ENCODE measurements at regions not wholly inside any gene's neighbourhood (a gene's known extent, or its start where the extent isn't known, plus 50 kb on each side); places are given as distances from the start of the nearest gene placed in this dataset.

DNA sequence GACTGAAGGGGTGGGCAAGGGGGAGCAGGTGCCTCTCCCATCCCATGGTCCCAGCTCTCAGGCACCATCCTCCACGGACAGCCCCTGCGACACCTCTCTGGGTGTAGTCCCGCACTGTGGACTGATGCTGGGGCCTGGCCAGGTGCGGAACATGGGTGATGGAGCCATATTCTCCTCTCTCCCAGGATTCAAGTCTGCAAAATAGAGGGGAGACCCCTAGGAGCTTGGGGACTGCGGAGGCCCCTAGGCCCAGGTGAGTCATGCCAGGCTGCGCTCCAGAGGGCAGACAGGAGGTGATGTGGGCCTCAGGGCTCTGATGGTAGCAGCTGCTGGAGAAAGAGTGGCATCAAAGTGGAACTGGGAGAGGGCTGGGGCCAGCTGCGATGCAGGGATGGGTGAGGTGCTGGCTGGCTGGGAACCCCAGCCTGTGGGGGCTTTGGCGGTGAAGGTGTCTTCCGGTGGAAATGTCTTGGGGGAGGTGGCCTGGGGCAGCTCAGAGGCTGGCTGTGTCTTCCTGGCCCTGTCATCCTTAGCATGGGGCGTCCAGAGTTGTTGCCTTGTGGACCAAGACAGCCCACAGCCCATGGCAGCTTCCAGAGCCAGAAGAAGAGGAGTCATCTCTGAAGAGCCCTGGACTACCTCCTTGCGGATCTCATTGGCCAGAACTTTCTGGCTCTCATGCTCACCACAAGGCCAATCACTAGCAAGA is 149.1 kb downstream of the KIF26A start:
- H3K9me3 ChIP-seq (ENCODE audit: control insufficient read depth, low read length): no peaks in the 10 kb centered on the region
- no peak overlapping the region for H3K9ac ChIP-seq (ENCODE audit: low read length)
- H3K36me3 ChIP-seq (ENCODE audit: control insufficient read depth, insufficient read depth, low read length, severe bottlenecking): no peaks in the 10 kb centered on the region
- H3K27me3 ChIP-seq (replicated peaks; ENCODE audit: control insufficient read depth, insufficient read depth, low read length): no peaks in the 10 kb centered on the region
- no peak for DNase-seq (ENCODE audit: low read depth)
- H3K4me1 ChIP-seq (ENCODE audit: control insufficient read depth, insufficient read depth, low read length): no peaks in the 10 kb centered on the region
- H3K4me3 ChIP-seq (ENCODE audit: low read length): no peak overlapping the region

DNA sequence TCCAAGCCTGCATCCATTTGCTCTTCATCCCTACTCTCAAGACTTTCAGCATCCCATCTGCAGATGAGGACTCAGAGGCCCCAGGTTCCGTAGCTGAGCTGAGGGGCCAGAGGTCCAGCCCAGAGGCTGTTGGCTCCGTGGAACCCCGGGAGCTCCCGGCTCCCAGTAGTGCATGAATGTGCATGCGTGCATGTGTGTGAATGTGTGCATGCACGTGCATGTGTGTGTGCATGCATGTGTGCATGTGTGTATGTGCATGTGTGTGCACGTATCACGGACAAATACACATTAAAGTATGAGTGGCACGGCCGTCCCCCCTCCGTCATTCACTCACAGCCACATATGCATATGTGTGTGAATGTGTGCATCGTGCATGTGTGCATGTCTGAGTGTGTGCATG is 149.9 kb downstream of the KIF26A start:
- Histone ChIP-seq H3K9me3 (ENCODE audit: control insufficient read depth, low read length) (no peaks in the 10 kb centered on the region), H3K4me1 (ENCODE audit: control insufficient read depth, insufficient read depth, low read length) (no peaks in the 10 kb centered on the region), H3K27me3 (replicated peaks; ENCODE audit: control insufficient read depth, insufficient read depth, low read length) (no peaks in the 10 kb centered on the region), H3K36me3 (ENCODE audit: control insufficient read depth, insufficient read depth, low read length, severe bottlenecking) (no peaks in the 10 kb centered on the region), H3K4me3 (ENCODE audit: low read length) (no peak overlapping the region), H3K9ac (ENCODE audit: low read length) (no peak overlapping the region)
- no peak for DNase-seq (ENCODE audit: low read depth)

DNA sequence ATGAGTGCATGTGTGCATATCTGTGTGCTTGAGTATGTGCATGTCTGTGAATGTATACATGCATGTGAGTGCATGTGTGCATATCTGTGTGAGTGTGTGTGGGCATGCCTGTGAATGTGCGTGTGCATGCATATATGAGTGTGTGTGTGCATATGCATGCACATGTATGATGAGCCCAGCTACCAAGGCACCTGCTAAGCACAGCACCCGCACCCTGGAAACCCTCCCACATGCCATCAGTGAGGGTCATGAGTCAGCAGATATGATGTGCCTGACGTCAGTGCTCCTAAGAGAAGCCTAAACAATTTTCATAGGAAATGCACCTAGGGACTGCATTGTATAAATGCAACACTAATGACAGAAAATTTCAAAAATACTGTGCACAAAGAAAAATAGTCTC is 151.1 kb downstream of the KIF26A start:
- Histone ChIP-seq H3K36me3 (ENCODE audit: control insufficient read depth, insufficient read depth, low read length, severe bottlenecking) (no peaks in the 10 kb centered on the region), H3K9me3 (ENCODE audit: control insufficient read depth, low read length) (no peaks in the 10 kb centered on the region), H3K9ac (ENCODE audit: low read length) (no peak overlapping the region), H3K27me3 (replicated peaks; ENCODE audit: control insufficient read depth, insufficient read depth, low read length) (peaks cover 12% of the 10 kb centered on the region), H3K4me1 (ENCODE audit: control insufficient read depth, insufficient read depth, low read length) (no peaks in the 10 kb centered on the region), H3K4me3 (ENCODE audit: low read length) (no peak overlapping the region)
- DNase-seq (ENCODE audit: low read depth): no peak

DNA sequence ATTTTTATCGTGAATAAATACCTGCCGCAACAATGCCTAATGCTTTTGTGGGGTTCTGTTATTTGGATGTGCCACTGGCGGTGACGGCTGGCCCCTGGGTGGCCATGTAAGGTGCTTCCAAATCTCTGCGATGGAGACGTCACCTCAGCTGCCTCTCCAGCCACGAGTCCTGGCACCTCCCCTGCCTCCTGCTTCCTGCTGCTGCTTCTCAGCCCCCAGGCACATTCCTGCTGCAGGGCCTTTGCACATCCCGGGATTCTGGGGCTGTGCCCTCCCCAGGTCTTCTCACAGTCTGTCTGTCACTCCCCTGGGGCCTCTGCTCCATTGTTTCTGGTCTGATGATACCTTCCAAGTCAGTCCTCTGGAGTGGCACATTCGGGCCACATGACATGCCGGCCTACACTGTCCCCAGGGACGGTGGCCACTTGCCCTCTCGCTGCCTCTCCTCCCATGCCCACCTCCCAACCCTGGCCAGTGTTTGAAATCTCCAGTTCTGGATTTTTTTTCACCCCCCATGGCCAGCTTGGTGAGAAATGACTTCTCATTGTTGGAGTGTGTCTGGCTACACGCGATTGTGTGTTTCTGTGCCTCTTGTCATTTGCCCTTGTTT is 151.8 kb downstream of the KIF26A start:
- DNase-seq (ENCODE audit: low read depth): no peak
- no peaks in the 10 kb centered on the region for H3K36me3 ChIP-seq (ENCODE audit: control insufficient read depth, insufficient read depth, low read length, severe bottlenecking)
- H3K4me3 ChIP-seq (ENCODE audit: low read length): no peak overlapping the region
- no peaks in the 10 kb centered on the region for H3K4me1 ChIP-seq (ENCODE audit: control insufficient read depth, insufficient read depth, low read length)
- H3K27me3 ChIP-seq (replicated peaks; ENCODE audit: control insufficient read depth, insufficient read depth, low read length): peaks cover 17% of the 10 kb centered on the region
- H3K9ac ChIP-seq (ENCODE audit: low read length): no peak overlapping the region
- no peaks in the 10 kb centered on the region for H3K9me3 ChIP-seq (ENCODE audit: control insufficient read depth, low read length)

DNA sequence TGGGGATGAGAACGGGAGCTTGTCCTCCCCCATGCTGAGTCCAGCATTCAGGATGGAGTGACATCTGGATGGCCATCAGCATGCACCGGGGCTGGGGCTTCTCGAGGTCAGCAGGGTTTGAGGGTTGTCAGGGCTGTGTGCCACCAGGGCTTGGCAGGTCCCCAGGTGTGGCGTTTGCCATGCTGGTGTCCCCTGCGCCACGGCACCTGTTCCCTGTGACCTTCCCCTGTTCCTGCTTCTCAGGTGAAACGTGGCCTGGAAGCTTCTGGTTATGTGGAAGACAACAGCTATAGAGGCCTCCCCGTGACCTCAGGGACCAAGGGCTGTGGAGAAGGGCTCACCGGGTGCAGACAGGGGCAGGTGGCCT is 152.4 kb downstream of the KIF26A start:
- H3K4me1 ChIP-seq (ENCODE audit: control insufficient read depth, insufficient read depth, low read length): no peaks in the 10 kb centered on the region
- no peak for DNase-seq (ENCODE audit: low read depth)

DNA sequence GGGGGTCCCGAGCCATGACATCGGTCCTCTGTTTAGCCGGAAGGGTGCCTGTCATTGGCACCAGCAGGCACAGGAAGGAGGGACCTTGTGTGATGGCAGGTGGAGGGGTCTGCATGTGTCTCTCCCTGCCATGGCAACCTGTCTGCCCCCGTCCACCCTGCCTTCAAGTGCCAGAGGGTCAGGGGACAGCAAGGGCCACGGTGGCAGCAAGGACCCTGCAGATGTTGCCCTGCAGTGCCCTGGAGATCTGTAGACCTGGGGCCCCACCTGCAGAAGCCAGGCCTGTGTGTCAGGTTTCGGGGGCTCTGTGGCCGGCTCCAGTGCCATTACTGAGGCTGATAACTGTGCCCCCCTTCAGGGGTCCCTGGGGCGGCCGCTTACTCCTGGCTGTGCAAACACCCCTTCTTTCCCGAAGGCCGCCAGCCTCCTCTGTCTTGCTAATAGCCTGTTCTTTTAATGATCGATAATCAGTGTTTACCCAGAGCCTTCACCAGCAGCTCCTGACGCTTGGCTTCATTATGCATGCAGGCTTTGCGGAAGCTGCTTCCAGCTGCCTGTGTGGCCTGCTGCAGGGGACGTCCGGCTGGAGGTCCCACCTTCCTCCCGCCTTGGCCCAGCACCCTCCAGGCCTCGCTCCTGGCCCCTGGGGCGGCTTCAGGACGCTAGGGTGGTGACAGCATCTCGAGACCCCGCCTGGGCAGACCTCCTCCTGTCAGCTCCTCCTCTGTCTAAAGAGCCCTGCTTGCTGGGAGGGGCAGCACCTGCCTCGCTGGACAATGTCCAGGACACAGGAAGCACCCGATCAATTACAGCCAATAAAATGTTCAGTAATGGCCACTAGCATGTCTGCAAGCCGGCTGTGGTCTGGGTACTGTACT is 153.0 kb downstream of the KIF26A start:
- Histone ChIP-seq H3K9me3 (ENCODE audit: control insufficient read depth, low read length) (no peaks in the 10 kb centered on the region), H3K27me3 (replicated peaks; ENCODE audit: control insufficient read depth, insufficient read depth, low read length) (peaks cover 17% of the 10 kb centered on the region), H3K4me1 (ENCODE audit: control insufficient read depth, insufficient read depth, low read length) (no peaks in the 10 kb centered on the region), H3K9ac (ENCODE audit: low read length) (no peak overlapping the region), H3K4me3 (ENCODE audit: low read length) (no peak overlapping the region), H3K36me3 (ENCODE audit: control insufficient read depth, insufficient read depth, low read length, severe bottlenecking) (no peaks in the 10 kb centered on the region)
- DNase-seq (ENCODE audit: low read depth): no peak

More for the DNA sequence above, 152.4 kb downstream of the KIF26A start:
- Histone ChIP-seq H3K9me3 (ENCODE audit: control insufficient read depth, low read length) (no peaks in the 10 kb centered on the region), H3K36me3 (ENCODE audit: control insufficient read depth, insufficient read depth, low read length, severe bottlenecking) (no peaks in the 10 kb centered on the region), H3K27me3 (replicated peaks; ENCODE audit: control insufficient read depth, insufficient read depth, low read length) (peaks cover 17% of the 10 kb centered on the region), H3K9ac (ENCODE audit: low read length) (no peak overlapping the region), H3K4me3 (ENCODE audit: low read length) (no peak overlapping the region)

DNA sequence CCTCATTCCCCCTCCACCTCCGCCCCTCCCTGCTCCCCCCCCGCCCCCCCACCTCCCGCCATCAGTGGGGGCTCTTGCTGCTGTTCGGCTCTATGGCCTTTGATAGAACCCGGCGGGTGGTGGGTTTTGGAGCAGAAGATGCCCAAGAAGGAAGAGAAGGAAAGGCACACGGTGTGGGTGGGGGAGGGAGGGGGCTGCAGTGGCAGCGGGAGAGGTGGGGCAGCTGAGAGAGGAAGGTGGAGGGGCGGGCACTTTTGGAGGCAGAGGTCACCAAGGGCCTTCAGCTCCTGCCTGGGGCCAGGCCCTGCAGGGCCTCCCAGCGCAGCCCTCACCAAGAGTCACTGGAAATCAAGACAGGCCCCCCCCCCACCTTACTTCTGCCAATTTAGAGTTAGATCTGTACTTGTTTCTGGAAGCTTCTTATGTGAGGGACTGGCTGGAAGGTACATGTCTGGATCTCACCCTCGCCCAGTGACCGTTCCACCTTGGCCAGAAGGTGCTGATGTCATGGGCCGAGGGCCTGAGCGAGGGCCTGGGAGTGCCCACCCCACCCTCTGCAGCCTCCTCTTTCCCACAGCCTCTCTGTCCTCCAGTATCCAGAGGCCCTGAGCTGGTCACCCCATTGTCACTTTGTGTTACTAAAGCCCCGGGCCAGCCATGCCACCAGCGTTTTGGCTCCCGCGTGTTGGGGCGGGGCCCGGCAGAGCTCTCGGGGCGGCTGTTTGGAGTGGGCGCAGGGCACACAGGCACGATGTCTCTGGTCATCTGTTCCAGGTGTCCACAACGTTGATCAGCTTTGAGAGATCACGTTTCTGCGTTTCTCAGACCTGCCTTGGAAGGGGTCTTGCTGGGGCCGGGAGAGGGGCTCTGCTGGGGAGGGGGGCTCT is 153.9 kb downstream of the KIF26A start:
- no peak for DNase-seq (ENCODE audit: low read depth)
- no peaks in the 10 kb centered on the region for H3K9me3 ChIP-seq (ENCODE audit: control insufficient read depth, low read length)
- H3K4me1 ChIP-seq (ENCODE audit: control insufficient read depth, insufficient read depth, low read length): no peaks in the 10 kb centered on the region
- H3K36me3 ChIP-seq (ENCODE audit: control insufficient read depth, insufficient read depth, low read length, severe bottlenecking): no peaks in the 10 kb centered on the region
- no peak overlapping the region for H3K4me3 ChIP-seq (ENCODE audit: low read length)
- H3K27me3 ChIP-seq (replicated peaks; ENCODE audit: control insufficient read depth, insufficient read depth, low read length): peaks cover 17% of the 10 kb centered on the region
- no peak overlapping the region for H3K9ac ChIP-seq (ENCODE audit: low read length)

DNA sequence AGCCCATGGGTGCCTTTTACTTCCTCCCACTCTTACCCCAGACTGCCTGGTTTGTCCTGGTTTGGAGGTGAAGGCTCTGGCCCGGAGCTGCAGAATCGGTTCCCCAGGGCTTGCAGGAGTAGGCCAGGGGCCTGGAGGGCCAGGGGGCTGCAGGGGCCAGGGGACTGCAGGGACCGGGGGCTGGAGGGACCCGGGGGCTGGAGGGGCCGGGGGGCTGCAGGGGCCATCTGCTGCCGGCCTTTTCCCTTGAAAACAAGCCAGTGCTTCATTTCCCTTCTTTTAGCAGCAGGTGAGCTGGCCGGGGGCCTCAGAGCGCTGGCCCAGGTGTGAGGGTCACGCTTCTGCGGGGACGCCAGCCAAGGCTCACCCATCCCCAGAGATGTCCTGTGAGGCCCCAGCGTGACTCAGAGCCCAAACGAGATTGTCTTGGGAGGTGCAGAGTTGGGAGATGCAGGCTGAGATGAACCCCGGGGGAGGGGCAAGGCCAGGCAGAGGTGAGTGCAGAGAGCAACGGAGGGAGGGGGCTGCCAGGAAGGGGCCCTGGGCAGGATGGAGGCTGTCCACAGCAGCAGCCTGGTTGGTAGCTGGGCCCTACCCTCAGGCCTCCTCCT is 154.9 kb downstream of the KIF26A start:
- no peak overlapping the region for H3K4me3 ChIP-seq (ENCODE audit: low read length)
- no peaks in the 10 kb centered on the region for H3K4me1 ChIP-seq (ENCODE audit: control insufficient read depth, insufficient read depth, low read length)
- no peaks in the 10 kb centered on the region for H3K9me3 ChIP-seq (ENCODE audit: control insufficient read depth, low read length)
- H3K9ac ChIP-seq (ENCODE audit: low read length): no peak overlapping the region
- no peak for DNase-seq (ENCODE audit: low read depth)
- H3K27me3 ChIP-seq (replicated peaks; ENCODE audit: control insufficient read depth, insufficient read depth, low read length): peaks cover 21% of the 10 kb centered on the region
- H3K36me3 ChIP-seq (ENCODE audit: control insufficient read depth, insufficient read depth, low read length, severe bottlenecking): no peaks in the 10 kb centered on the region

DNA sequence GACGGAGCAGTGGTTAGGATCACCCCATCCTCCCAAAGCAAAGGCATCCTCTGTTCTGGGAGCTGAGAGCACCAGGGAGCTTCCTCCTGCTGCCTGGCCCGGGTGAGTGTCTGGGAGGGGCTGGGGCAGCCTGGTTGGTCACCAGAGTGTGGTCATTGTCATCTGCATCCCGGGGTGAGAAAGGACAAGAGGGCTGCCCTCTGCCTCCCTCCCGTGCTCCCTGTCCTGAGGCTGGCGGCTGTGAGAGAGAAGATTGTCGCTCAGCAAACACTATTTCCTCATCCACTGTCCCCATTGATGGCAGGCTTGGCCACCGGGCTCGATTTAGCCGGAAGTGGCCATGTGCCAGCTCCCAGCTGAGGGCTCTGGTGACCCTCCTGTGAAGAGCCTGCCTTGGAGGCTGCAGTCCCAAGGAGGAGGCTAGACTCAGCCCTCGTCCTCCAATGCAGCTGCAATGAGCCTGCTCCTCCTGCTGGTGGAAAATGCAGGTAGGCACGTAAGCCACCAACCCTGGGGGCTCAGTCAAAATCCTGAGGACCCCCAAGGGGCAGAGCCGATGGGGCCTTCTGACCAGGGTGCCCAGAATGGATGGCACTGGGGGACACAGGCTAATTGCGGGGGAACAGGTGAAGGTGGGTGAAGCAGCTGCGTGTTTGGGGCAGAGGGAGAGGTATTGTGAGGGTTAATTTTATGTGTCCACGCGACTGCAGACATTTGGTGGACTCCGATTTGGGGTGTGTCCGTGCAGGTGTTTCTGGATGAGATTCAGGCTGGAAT is 155.7 kb downstream of the KIF26A start:
- Histone ChIP-seq H3K4me1 (ENCODE audit: control insufficient read depth, insufficient read depth, low read length) (no peaks in the 10 kb centered on the region), H3K9me3 (ENCODE audit: control insufficient read depth, low read length) (no peaks in the 10 kb centered on the region), H3K36me3 (ENCODE audit: control insufficient read depth, insufficient read depth, low read length, severe bottlenecking) (no peaks in the 10 kb centered on the region), H3K27me3 (replicated peaks; ENCODE audit: control insufficient read depth, insufficient read depth, low read length) (peaks cover 21% of the 10 kb centered on the region), H3K9ac (ENCODE audit: low read length) (no peak overlapping the region), H3K4me3 (ENCODE audit: low read length) (no peak overlapping the region)
- no peak for DNase-seq (ENCODE audit: low read depth)

DNA sequence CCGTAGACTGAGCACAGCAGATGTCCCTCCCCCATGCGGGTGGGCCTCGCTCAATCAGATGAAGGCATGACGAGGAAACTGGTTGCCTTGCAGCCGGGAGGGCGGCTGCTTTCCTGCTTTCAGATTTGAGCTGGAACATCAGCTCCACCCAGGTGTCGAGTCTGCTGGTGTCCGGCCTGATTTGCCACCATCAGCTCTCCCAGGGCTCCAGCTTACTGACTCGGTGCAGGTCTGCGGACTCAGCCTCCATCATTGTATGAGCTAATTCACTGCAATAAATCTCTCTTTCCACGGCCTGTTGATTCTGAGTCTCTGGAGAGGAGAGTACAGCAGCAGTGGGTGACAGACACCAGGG is 156.2 kb downstream of the KIF26A start:
- DNase-seq (ENCODE audit: low read depth): no peak
- H3K4me1 ChIP-seq (ENCODE audit: control insufficient read depth, insufficient read depth, low read length): no peaks in the 10 kb centered on the region
- H3K27me3 ChIP-seq (replicated peaks; ENCODE audit: control insufficient read depth, insufficient read depth, low read length): peaks cover 21% of the 10 kb centered on the region

More for the DNA sequence above, 156.2 kb downstream of the KIF26A start:
- Histone ChIP-seq H3K36me3 (ENCODE audit: control insufficient read depth, insufficient read depth, low read length, severe bottlenecking) (no peaks in the 10 kb centered on the region), H3K4me3 (ENCODE audit: low read length) (no peak overlapping the region), H3K9ac (ENCODE audit: low read length) (no peak overlapping the region), H3K9me3 (ENCODE audit: control insufficient read depth, low read length) (no peaks in the 10 kb centered on the region)
